Cardiac muscle cell (in vitro differentiated cells and primary cell): ENCODE measurements at regions not wholly inside any gene's neighbourhood (a gene's known extent, or its start where the extent isn't known, plus 50 kb on each side); places are given as distances from the start of the nearest gene placed in this dataset.

Experiments
- DNase-seq, 2 donors: peaks; one replicate each; pipeline versions ENCODE4 v3.0.0 to v3.0.0-alpha.2; 2010 to 2017; ENCODE audit warnings: low read depth in 1 of 2, low spot score in 1 of 2
- H3K27ac ChIP-seq: fragments of 200-600 bp; sonication (generic); 2 replicates; pipeline ENCODE4 v1.5.1; 2016
- H3K27me3 ChIP-seq: fragments of 200-600 bp; sonication (generic); 2 replicates; pipeline ENCODE4 v1.6.0; 2016; ENCODE audit warnings: control low read depth
- H3K36me3 ChIP-seq: fragments of 200-600 bp; sonication (generic); 2 replicates; pipeline ENCODE4 v1.5.1; 2016; ENCODE audit warnings: control low read depth
- H3K4me1 ChIP-seq: fragments of 200-600 bp; sonication (generic); 2 replicates; pipeline ENCODE4 v1.8.1; 2017; ENCODE audit warnings: low read depth, mild to moderate bottlenecking, mixed run types
- H3K4me3 ChIP-seq: fragments of 200-600 bp; sonication (generic); 2 replicates; pipeline ENCODE4 v1.5.1; 2016; ENCODE audit warnings: mild to moderate bottlenecking
- H3K9me3 ChIP-seq: fragments of 200-600 bp; sonication (generic); 2 replicates; pipeline ENCODE4 v1.5.1; 2017; ENCODE audit warnings: low read depth, mild to moderate bottlenecking, control low read depth
- CTCF ChIP-seq: IDR thresholded peaks from 2 replicates; pipeline ENCODE4 v1.5.1; 2012; ENCODE audit warnings: low read depth, mild to moderate bottlenecking, low read length

DNA sequence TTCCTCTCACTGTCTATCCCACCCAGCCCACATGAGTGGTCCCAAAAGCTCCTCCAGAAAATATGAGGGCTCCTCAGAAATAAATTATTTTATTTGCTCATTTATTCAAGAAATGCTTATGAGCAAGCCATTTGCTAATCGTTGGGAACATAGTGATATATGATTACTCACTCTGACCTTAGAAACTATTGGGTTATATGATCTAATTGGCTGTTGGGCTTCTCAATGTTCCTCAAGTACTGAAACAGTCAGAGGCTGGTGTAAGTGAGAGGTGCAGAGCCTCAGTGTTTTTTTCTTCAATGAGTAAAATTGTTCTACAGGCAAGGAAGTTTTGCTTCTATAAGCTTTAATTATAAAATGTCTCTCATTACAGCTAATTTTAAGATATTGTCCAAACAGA is 893.8 kb upstream of the INTU start:
- TF ChIP-seq CTCF = no peak
- Histone ChIP-seq H3K36me3 (no peaks in the 10 kb centered on the region), H3K27me3 (no peaks in the 10 kb centered on the region), H3K4me1 (peaks cover 6% of the 10 kb centered on the region), H3K27ac (no peak overlapping the region), H3K9me3 (no peaks in the 10 kb centered on the region), H3K4me3 (no peak overlapping the region)
- DNase-seq = no peak

DNA sequence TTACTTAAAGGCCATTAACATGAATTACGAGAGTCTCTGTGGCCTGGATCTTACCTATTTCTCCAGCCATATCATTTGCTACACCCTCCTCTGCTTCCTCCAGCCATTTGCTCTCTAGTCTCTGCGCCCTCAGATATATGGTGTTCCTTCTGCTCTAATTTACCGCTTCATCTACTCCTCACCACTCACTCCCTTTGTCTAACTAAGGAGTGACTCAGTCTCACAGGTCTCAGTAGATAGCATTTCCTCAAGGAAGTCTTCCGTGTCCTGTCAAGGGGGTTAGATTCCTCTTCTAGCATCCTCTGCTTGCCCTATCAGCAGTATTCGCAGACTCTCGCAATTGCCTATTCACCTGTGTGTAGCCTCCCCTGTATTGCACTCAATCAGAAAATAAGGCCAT is 892.1 kb upstream of the INTU start:
- Histone ChIP-seq H3K9me3 (no peaks in the 10 kb centered on the region), H3K36me3 (no peaks in the 10 kb centered on the region), H3K4me1 (peaks cover 6% of the 10 kb centered on the region), H3K27ac (no peak overlapping the region), H3K27me3 (no peaks in the 10 kb centered on the region), H3K4me3 (no peak overlapping the region)
- TF ChIP-seq CTCF = no peak
- DNase-seq = no peak

DNA sequence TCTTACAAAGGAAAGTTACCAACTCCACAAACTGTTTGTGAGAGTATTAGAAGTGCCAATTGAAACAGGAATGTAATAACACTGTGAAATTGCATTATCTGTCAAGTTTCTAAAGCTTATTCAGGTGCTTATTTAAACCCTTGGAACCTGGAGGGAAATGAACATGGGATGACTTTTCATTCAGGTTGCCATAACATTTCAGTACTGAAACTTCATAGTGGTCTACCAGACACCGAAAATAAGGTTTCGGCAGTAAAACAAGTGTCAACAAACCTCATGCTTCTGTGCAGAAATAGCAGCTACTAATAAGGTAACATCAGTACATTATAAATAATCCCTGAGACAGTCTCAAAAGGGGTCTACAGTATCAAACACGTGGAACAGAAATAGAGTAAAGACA is 890.7 kb upstream of the INTU start:
- Histone ChIP-seq H3K4me1 (peaks cover 6% of the 10 kb centered on the region), H3K9me3 (no peaks in the 10 kb centered on the region), H3K27ac (no peak overlapping the region), H3K27me3 (no peaks in the 10 kb centered on the region), H3K36me3 (no peaks in the 10 kb centered on the region), H3K4me3 (no peak overlapping the region)
- DNase-seq = no peak
- no peak for TF ChIP-seq CTCF

DNA sequence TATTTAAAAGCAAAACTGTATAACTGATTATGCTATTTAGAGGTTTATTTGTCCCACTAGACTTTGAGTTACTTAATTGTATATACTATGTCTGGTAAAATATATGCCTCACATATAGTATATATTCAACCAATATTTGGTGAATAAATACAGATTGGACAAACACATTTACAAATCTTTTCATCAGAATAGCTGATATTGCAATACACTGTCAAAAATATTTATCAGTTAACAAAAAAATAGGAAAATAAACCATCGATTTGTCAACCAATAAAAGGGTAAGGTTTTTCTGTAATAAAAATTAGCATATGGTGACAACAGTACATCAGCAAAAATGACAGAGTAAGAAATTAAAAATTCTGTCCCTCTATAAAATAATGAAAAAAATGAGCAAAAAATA is 889.9 kb upstream of the INTU start:
- no peaks in the 10 kb centered on the region for H3K27me3 ChIP-seq

GRCh38 chr4:126748736-126749135 is 884.0 kb upstream of the INTU start:
- DNase-seq = no peak
- no peak overlapping the region for H3K4me3 ChIP-seq
- no peaks in the 10 kb centered on the region for H3K27me3 ChIP-seq
- no peak for TF ChIP-seq CTCF
- peaks cover 15% of the 10 kb centered on the region for H3K4me1 ChIP-seq
- no peak overlapping the region for H3K27ac ChIP-seq
- no peaks in the 10 kb centered on the region for H3K36me3 ChIP-seq
- no peaks in the 10 kb centered on the region for H3K9me3 ChIP-seq

More for the DNA sequence above, 889.9 kb upstream of the INTU start:
- no peak for TF ChIP-seq CTCF
- Histone ChIP-seq H3K36me3 (no peaks in the 10 kb centered on the region), H3K27ac (no peak overlapping the region), H3K4me1 (peaks cover 6% of the 10 kb centered on the region), H3K9me3 (no peaks in the 10 kb centered on the region), H3K4me3 (no peak overlapping the region)
- no peak for DNase-seq

- Histone ChIP-seq H3K36me3 (no peaks in the 10 kb centered on the region), H3K27me3 (no peaks in the 10 kb centered on the region), H3K9me3 (no peaks in the 10 kb centered on the region), H3K4me3 (no peak overlapping the region), H3K4me1 (peaks cover 18% of the 10 kb centered on the region), H3K27ac (no peak overlapping the region)
- DNase-seq = no peak
- no peak for TF ChIP-seq CTCF
These were observed 882.0 kb upstream of the INTU start for GRCh38 chr4:126750723-126751122.
